ENCODE measurements at regions not wholly inside any gene's neighbourhood (a gene's known extent, or its start where the extent isn't known, plus 50 kb on each side); places are given as distances from the start of the nearest gene placed in this dataset.
A peak's percentile ranks its signal among the peaks of the same experiment; 100 is the strongest.

DNA sequence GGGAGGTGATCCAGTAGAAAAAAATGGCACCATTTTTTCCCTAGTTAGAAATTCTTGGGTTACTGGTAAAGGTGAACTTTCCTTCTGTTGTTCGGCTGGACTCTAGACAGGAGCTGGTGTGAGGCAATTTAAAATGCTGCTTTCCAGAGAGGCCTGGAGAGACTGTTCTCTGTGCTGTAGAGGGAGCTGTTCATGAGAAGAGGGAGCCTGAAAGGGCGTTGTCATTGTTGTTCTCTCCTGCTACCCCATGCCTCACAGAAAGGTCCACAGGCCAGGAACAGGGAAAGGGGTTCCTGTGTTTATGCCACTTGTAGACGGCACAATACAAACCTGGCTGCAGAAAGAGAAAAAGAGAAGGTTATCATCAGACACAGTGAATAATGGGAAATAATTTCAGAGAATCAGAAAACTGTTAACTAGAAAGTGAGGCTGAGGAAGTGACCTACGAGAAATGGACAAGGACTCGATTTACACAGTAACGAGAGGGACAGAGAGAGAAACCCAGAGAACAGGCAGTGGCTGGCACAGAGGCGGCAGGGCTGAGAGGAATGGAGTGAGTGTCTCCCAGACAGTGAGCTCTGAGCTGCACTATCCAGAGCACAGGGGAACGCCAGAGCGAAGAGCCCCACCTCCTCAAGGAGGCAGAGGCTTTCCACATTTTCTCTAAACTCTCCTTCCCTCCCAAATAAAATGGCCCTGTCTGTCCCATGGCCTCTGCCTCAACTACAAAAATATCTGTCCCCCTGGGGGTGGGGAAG lies 109.2 kb downstream of the RRM1 start:
- H3K27me3 ChIP-seq (ENCODE audit: low read depth): peaks cover 11% of the 10 kb centered on the region
- no peak overlapping the region for H3K4me3 ChIP-seq
- intact Hi-C loops (cut with micrococcal nuclease): no loop called here
- peaks cover 20% of the 10 kb centered on the region for H3K4me1 ChIP-seq
- H3K27ac ChIP-seq (replicated peaks): peak overlapping the region; percentile 62
- DNase-seq: no peak
- H3K9me3 ChIP-seq (replicated peaks): peaks cover 7% of the 10 kb centered on the region
- H3K36me3 ChIP-seq: no peaks in the 10 kb centered on the region
- TF ChIP-seq, protein P1, sequence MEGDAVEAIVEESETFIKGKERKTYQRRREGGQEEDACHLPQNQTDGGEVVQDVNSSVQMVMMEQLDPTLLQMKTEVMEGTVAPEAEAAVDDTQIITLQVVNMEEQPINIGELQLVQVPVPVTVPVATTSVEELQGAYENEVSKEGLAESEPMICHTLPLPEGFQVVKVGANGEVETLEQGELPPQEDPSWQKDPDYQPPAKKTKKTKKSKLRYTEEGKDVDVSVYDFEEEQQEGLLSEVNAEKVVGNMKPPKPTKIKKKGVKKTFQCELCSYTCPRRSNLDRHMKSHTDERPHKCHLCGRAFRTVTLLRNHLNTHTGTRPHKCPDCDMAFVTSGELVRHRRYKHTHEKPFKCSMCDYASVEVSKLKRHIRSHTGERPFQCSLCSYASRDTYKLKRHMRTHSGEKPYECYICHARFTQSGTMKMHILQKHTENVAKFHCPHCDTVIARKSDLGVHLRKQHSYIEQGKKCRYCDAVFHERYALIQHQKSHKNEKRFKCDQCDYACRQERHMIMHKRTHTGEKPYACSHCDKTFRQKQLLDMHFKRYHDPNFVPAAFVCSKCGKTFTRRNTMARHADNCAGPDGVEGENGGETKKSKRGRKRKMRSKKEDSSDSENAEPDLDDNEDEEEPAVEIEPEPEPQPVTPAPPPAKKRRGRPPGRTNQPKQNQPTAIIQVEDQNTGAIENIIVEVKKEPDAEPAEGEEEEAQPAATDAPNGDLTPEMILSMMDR (IDR thresholded peaks at IDR 0.05; ENCODE audit: borderline replicate concordance): peak; percentile 40

DNA sequence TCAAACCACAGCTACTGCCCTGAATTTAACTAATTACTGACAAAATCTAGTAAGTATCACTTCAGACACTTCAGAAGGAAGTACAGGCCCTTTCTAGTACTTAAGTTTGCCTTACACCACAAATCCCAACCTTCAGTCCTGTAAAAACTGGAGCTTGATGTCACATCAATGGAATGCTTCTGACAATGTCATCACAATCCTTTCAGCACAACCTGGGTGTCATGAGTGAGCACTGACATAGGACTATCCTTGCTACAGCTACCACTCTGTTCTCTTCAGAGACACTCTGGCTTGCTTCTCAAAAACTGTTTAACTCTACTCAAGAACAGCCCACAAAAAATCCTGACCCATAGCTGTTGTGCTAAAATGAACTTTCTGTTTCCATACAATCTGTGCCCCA lies 108.2 kb downstream of the RRM1 start:
- TF ChIP-seq, protein P1 (IDR thresholded peaks at IDR 0.05; ENCODE audit: borderline replicate concordance): no peak
- Histone ChIP-seq H3K9me3 (replicated peaks) (peaks cover 7% of the 10 kb centered on the region), H3K4me3 (no peak overlapping the region), H3K27me3 (ENCODE audit: low read depth) (peaks cover 11% of the 10 kb centered on the region), H3K27ac (replicated peaks) (peak overlapping the region; percentile 62), H3K4me1 (peaks cover 20% of the 10 kb centered on the region), H3K36me3 (no peaks in the 10 kb centered on the region)
- DNase-seq: no peak
- intact Hi-C loops (cut with micrococcal nuclease): no loop called here

DNA sequence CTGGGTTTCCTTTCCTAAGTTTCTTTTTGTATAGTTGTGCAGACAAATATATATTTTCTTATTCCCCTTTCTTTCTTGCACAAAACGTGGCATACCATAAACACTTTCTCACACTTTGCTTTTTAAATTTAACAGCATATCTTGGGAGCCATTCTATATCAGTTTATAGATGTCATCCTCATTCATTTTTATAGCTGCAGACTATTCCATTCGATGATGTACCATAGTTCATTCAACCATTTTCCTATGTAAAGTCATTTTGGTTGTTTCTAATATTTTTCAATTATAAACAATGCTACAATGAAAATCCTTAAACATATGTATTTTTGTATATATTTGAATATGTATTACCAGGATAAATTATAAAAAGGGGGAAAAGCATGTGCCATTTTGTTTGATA lies 102.5 kb downstream of the RRM1 start:
- Histone ChIP-seq H3K4me1 (peaks cover under 1% of the 10 kb centered on the region), H3K27me3 (ENCODE audit: low read depth) (no peaks in the 10 kb centered on the region), H3K9me3 (replicated peaks) (peaks cover 7% of the 10 kb centered on the region), H3K4me3 (no peak overlapping the region), H3K36me3 (no peaks in the 10 kb centered on the region), H3K27ac (replicated peaks) (no peak overlapping the region)
- no peak for DNase-seq
- intact Hi-C loops (cut with micrococcal nuclease): no loop called here
- TF ChIP-seq, protein P1 (IDR thresholded peaks at IDR 0.05; ENCODE audit: borderline replicate concordance): no peak

DNA sequence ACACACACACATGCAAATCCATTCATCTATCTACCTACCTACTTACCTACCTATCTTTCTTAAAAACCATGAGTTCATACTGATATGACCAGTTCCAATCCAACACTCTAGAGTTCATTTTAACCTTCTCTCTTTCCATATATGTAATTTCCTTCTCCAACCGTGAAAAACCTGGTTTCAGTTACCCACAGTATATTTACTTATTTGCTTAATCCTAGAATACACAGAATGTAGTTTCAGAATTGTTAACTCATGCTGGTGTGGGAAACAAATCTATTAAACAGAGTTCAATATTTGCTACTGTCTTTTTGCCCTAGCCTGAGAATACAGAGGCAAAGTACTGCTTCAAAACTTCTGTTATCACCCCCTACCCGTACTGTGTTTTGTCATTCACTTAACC lies 101.3 kb downstream of the RRM1 start:
- H3K9me3 ChIP-seq (replicated peaks): peaks cover 7% of the 10 kb centered on the region
- H3K27ac ChIP-seq (replicated peaks): no peak overlapping the region
- peaks cover 5% of the 10 kb centered on the region for H3K4me1 ChIP-seq
- H3K36me3 ChIP-seq: no peaks in the 10 kb centered on the region
- H3K27me3 ChIP-seq (ENCODE audit: low read depth): no peaks in the 10 kb centered on the region
- intact Hi-C loops (cut with micrococcal nuclease): no loop called here
- TF ChIP-seq, protein P1 (IDR thresholded peaks at IDR 0.05; ENCODE audit: borderline replicate concordance): no peak
- DNase-seq: no peak
- H3K4me3 ChIP-seq: no peak overlapping the region

DNA sequence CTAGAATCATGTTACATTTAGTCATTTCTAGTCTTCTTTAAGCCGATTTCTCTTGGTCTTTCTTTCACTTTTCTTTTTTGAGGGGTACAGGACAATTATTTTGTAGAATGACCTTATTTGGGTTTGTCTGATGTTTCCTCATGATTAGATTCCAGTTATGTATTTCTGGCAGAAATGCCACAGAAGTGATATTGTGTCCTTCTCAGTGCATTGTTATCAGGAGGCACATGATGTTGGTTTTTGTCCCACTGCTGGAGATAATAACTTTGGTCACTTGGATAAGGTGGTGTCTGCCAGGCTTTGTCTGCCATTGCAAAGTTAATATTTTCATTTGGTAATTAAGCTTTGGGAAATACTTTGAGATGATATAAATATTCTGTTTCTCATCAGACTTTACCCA lies 100.3 kb downstream of the RRM1 start:
- TF ChIP-seq, protein P1 (IDR thresholded peaks at IDR 0.05; ENCODE audit: borderline replicate concordance): no peak
- no peak overlapping the region for H3K27ac ChIP-seq (replicated peaks)
- H3K36me3 ChIP-seq: no peaks in the 10 kb centered on the region
- H3K4me3 ChIP-seq: no peak overlapping the region
- DNase-seq: no peak
- no peaks in the 10 kb centered on the region for H3K9me3 ChIP-seq (replicated peaks)
- peaks cover 11% of the 10 kb centered on the region for H3K4me1 ChIP-seq
- intact Hi-C loops (cut with micrococcal nuclease): no loop called here
- H3K27me3 ChIP-seq (ENCODE audit: low read depth): no peaks in the 10 kb centered on the region

Data from left ventricle myocardium inferior (tissue), 1 donor.